ENCODE measurements at regions not wholly inside any gene's neighbourhood (a gene's known extent, or its start where the extent isn't known, plus 50 kb on each side); places are given as distances from the start of the nearest gene placed in this dataset.
"Not testable (repeated sequence)": the region's sequence is repeated elsewhere in the genome, so short reads cannot be mapped to it uniquely, and the experiment has no call there.

GRCh38 chr1:193877920-193878319, 691.5 kb upstream of the B3GALT2 start:
- intact Hi-C loops (cut with DNase I); DNase-seq (ENCODE audit: low spot score): not testable (repeated sequence)

GRCh38 chr1:193868425-193868824, 682.0 kb upstream of the B3GALT2 start:
- intact Hi-C loops (cut with DNase I) = no loop called here

GRCh38 chr1:193856261-193856660, 669.8 kb upstream of the B3GALT2 start:
- intact Hi-C loops (cut with DNase I) = loop anchor here in 1 of 2 donors (10.0 kb wide), 1 partner anchor 331 kb away; no protein-coding TSS in a partner anchor
- no peak for DNase-seq (ENCODE audit: low spot score)

More at GRCh38 chr1:193868425-193868824, 682.0 kb upstream of the B3GALT2 start:
- no peak for DNase-seq (ENCODE audit: low spot score)

DNA sequence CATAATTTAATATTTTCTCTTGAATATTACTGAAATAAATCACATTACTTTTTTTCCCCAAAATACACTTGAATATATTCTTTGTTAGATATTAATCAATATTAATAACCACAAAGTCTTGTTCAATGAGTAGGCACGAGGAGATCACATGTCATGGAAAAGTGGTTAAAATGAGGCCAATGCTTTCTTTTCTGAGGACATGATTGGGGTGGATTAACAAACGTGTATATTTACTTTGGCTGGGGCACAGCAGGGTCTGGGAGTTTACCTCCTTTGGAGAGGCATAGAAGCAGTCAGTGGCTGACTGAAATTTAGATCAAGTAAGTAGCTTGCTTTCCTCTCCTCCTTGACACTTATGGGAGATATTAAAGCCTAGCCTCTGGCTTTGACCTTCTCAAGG, 664.3 kb upstream of the B3GALT2 start:
- intact Hi-C loops (cut with DNase I) = loop anchor here in 1 of 2 donors (10.0 kb wide), 1 partner anchor 326 kb away; no protein-coding TSS in a partner anchor
- no peak for DNase-seq (ENCODE audit: low spot score)

- intact Hi-C loops (cut with DNase I) = no loop called here
- no peak for DNase-seq (ENCODE audit: low spot score)
These were observed 660.6 kb upstream of the B3GALT2 start for GRCh38 chr1:193846876-193847604.

- no peak for DNase-seq (ENCODE audit: low spot score)
- intact Hi-C loops (cut with DNase I) = no loop called here
These were observed 660.0 kb upstream of the B3GALT2 start for GRCh38 chr1:193846411-193846810.

DNA sequence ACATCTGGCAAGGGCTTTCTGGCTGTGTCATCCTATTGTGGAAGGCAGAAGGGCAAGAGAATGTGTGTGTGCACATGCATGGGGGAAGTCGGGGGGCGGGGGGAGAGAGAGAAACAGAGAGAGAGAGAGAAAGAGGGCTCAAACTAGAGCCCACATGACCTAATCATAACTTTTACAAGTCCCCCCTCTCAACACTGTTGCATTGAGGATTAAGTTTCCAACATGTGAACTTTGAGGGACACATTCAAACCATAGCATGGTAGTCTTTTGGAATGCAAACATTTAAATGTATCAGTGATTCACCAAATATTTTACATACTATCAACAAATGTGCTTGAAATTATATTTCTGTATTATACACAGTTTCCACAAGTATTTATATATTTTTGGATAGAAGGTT, 655.4 kb upstream of the B3GALT2 start:
- DNase-seq (ENCODE audit: low spot score) = no peak
- intact Hi-C loops (cut with DNase I) = no loop called here

- no peak for DNase-seq (ENCODE audit: low spot score)
- intact Hi-C loops (cut with DNase I) = no loop called here
These were observed 645.1 kb upstream of the B3GALT2 start for GRCh38 chr1:193831465-193831864.

DNA sequence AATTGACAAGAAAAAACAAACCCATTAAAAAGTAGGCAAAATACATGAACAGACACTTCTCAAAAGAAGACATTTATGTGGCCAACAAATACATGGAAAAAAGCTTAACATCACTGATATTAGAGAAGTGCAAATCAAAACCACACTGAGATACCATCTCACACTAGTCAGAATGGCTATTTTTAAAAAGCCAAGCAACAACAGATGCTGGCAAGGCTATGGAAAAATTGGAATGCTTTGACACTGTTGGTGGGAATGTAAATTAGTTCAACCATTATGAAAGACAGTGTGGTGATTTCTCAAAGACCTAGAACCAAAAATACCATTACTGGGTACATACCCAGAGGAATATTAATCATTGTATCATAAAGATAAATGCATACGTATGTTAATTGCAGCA, 641.1 kb upstream of the B3GALT2 start:
- intact Hi-C loops (cut with DNase I) = no loop called here
- no peak for DNase-seq (ENCODE audit: low spot score)

DNA sequence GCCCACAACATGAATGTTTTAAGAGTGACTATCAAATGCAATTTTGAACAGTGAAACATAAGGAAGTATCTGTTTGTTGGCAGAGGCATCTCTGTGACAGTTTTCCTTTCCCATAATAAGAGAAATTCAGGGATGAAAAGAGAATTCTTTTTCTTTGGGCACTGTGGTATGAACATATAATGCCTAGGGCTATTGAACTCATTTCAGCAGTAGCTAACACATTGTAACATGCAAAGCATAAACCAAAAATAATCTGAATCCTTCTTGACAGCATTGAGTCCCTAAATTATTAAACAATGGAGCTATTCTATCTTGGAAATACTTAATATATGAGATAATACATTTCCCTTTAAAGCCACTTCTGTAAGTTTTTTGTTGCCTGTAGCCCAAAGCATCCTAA, 633.0 kb upstream of the B3GALT2 start:
- intact Hi-C loops (cut with DNase I) = no loop called here
- DNase-seq (ENCODE audit: low spot score) = no peak

DNA sequence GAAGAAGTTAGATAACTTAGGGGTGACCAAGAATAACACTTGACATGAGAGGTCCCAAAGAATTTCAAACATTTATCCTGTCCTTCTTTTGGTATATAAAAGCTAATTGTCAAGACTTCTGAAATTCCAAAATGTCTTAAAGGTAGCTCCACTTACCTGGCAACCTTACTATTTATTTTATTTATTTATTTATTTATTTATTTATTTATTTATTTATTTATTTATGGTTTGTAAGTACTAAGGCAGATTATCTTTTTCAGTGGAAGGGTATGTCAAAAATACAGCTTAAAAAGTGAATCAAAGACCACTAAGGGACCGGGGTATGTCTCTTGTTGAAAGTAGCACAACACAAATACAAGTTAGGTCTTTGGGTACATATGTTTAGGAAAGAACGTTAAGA, 620.8 kb upstream of the B3GALT2 start:
- intact Hi-C loops (cut with DNase I) = no loop called here

GRCh38 chr1:193806079-193807048, 620.0 kb upstream of the B3GALT2 start:
- intact Hi-C loops (cut with DNase I) = no loop called here
- no peak for DNase-seq (ENCODE audit: low spot score)

More for the DNA sequence above, 620.8 kb upstream of the B3GALT2 start:
- no peak for DNase-seq (ENCODE audit: low spot score)

- no peak for DNase-seq (ENCODE audit: low spot score)
- intact Hi-C loops (cut with DNase I) = no loop called here
These were observed 613.7 kb upstream of the B3GALT2 start for GRCh38 chr1:193799948-193800690.

DNA sequence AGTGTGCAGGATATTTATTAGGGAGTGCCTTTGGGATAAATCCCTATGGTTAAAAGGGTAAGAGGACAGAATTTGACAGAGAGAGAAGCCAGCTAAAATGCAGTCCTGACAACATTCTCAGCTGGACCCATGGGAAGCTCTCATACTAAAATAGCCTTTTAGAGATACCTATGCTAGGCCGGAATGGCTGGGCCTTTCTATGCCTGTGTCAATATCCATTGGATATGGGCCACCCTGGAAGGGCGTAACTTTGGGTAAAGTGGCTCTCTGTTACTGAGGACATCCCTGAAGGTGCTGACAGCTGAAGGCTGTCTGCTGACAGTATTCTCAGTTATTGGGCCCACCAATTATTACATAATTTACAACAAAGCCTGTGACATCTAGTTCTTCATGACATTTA, 613.0 kb upstream of the B3GALT2 start:
- no peak for DNase-seq (ENCODE audit: low spot score)
- intact Hi-C loops (cut with DNase I) = no loop called here

- DNase-seq (ENCODE audit: low spot score) = no peak
- intact Hi-C loops (cut with DNase I) = no loop called here
These were observed 607.8 kb upstream of the B3GALT2 start for GRCh38 chr1:193794239-193794638.

DNA sequence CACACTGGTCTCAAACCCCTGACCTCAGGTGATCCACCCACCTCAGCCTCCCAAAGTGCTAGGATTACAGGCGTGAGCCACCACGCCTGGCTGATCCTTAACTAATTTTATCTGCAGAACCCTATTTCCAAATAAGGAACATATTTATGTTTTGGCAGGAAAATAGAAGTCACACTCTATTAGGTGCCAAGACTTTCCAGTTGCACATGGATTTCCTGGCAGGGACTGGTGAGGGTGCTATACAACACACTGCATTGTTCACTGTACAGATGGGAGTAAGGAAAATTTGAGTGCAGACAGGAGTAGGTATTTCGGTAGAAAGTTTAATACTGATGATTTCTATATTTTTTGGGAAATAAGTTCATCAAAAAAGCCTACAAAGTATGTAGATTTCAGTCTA, 605.3 kb upstream of the B3GALT2 start:
- intact Hi-C loops (cut with DNase I) = no loop called here
- no peak for DNase-seq (ENCODE audit: low spot score)

GRCh38 chr1:193787061-193787460, 600.6 kb upstream of the B3GALT2 start:
- intact Hi-C loops (cut with DNase I) = no loop called here
- no peak for DNase-seq (ENCODE audit: low spot score)

DNA sequence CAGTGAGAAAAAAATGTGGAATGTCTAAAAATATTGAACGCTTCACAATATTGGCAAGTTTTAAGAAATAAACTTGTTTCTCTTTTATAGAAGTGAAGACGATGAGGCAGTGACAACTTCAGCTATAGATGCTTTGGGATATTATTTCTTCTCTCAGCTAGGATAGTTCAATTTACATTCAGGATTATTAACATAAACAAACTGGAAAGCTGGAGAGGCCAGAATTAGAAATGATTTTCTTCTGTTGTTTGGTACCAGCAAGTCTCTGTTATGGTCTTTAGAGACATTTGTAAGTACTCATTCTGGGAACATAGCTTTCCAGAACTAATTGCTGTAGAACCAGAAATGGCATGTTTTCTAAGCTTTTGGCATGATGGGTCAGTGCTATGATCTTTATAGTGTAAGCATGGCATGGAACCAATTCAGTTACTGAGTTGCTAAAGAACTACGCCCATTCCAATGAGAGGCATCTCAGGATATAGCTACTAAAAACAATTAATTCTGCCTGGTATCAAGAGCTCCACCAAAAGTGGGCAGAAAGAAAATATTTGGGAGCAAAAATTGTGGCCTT, 599.5 kb upstream of the B3GALT2 start:
- DNase-seq (ENCODE audit: low spot score) = no peak
- intact Hi-C loops (cut with DNase I) = no loop called here

- no peak for DNase-seq (ENCODE audit: low spot score)
- intact Hi-C loops (cut with DNase I) = no loop called here
These were observed 588.3 kb upstream of the B3GALT2 start for GRCh38 chr1:193774536-193775323.

All from posterior vena cava (tissue), 2 donors.